GM10248 (cell line): ENCODE measurements at regions not wholly inside any gene's neighbourhood (a gene's known extent, or its start where the extent isn't known, plus 50 kb on each side); places are given as distances from the start of the nearest gene placed in this dataset.

ENCODE experiments used
- CTCF ChIA-PET: fragments of 300-600 bp; sonication (Branson Sonifier 250); formaldehyde crosslinking; extraction: SDS; loops from one replicate; lab custom pipeline; 2021; ENCODE audit warnings: antibody characterized with exemption; lab: Yijun Ruan, JAX
- POLR2A ChIA-PET: fragments of 350-650 bp; sonication (Branson Sonifier 250); formaldehyde crosslinking; extraction: SDS; loops from one replicate; lab custom pipeline; 2020; ENCODE audit warnings: antibody characterized with exemption; lab: Yijun Ruan, JAX
- DNase-seq: peaks from one replicate; pipeline ENCODE4 v3.0.0; 2012; ENCODE audit errors: extremely low spot score
- TF ChIP-seq, protein P1 (sequence below): IDR thresholded peaks from 2 replicates; pipeline ENCODE4 v1.5.1; 2012; ENCODE audit warnings: mild to moderate bottlenecking, low read depth; ENCODE audit errors: extremely low read depth, missing control alignments, control extremely low read depth

DNA sequence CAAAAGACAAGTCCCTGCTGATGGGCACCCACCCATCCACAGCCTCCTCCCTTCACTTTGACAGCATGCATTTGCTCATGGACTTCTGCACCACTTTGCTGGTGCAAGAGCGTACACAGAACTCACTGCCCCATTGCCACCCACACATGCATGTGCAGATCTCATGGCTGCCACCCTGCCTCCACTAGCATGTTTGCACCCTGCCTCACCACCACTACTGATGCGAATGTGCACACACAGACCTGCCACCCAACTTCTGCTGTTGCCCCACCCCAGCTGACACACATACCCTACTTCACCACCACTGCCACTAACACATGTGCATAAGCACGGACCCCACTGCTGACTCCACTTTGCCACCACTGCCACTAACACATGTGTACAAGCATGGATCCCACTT, 64.9 kb upstream of the EYS start:
- ChIA-PET POLR2A (no interaction called here), CTCF (no interaction called here)
- DNase-seq = no peak
- TF ChIP-seq, protein P1, sequence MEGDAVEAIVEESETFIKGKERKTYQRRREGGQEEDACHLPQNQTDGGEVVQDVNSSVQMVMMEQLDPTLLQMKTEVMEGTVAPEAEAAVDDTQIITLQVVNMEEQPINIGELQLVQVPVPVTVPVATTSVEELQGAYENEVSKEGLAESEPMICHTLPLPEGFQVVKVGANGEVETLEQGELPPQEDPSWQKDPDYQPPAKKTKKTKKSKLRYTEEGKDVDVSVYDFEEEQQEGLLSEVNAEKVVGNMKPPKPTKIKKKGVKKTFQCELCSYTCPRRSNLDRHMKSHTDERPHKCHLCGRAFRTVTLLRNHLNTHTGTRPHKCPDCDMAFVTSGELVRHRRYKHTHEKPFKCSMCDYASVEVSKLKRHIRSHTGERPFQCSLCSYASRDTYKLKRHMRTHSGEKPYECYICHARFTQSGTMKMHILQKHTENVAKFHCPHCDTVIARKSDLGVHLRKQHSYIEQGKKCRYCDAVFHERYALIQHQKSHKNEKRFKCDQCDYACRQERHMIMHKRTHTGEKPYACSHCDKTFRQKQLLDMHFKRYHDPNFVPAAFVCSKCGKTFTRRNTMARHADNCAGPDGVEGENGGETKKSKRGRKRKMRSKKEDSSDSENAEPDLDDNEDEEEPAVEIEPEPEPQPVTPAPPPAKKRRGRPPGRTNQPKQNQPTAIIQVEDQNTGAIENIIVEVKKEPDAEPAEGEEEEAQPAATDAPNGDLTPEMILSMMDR = no peak

DNA sequence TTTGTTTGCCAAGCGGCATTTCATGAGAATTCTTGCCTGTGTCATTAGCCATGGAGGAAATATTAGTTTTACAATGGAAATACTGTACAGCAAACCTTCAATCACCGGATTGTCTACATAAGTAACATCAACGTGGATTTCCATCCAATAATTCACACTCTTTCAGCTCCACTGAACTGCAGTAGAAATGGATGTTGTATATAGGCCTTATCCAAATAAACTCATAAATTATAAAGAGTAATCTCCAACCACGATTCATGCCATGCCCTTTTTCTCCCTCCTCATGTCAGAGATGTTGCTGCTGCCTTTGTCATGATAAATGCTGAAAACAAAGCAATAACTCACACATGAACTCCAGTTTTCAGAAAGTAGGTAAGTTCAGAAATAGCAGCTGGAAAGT, 54.9 kb upstream of the EYS start:
- POLR2A ChIA-PET = no interaction called here
- no peak for DNase-seq
- CTCF ChIA-PET = no interaction called here
- TF ChIP-seq, protein P1 = no peak

DNA sequence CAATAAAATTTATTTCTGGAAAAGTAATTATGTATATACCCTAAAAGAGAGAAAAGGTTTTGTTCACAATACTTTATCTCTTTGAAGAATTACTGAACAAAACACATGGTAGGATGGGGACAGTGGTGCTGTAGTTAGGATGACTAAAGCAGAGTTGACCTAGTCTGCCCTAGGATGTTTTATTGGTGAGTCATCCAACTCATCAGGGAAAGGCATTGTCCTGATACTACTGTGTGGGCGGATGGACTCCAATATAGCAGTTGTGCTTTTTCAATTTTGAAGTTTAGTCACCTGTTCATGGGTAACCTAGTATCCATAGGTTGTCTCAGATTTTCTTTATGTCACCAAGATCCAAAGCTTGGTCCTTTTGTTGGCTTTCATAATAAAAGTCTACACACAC, 53.3 kb upstream of the EYS start:
- ChIA-PET CTCF (no interaction called here), POLR2A (no interaction called here)
- DNase-seq = no peak
- TF ChIP-seq, protein P1 = no peak
